ENCODE measurements at regions not wholly inside any gene's neighbourhood (a gene's known extent, or its start where the extent isn't known, plus 50 kb on each side); places are given as distances from the start of the nearest gene placed in this dataset.
"Not testable (repeated sequence)": the region's sequence is repeated elsewhere in the genome, so short reads cannot be mapped to it uniquely, and the experiment has no call there.

DNA sequence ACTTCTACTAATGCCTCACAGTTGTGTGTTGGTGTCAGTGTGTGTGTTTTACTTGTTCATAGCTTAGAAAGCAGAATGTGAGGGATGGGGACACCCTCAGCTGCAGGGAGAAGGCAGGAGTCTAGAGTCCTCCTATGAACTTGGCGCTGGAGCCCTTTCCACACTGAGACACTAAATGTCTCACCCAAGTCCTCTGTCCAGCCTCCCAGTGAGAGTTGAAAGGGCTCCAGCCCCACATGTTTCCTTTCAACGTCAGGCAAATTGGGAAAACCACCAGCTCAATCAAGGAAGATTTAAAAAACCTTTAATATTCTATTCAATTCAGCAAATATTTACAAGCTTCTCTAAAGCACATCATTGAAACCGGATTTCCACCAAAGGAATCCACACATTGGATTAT lies 167.6 kb upstream of the MSX2 start:
- no peak for DNase-seq (ENCODE audit: extremely low read depth, low read depth)
- TF ChIP-seq, protein P1, sequence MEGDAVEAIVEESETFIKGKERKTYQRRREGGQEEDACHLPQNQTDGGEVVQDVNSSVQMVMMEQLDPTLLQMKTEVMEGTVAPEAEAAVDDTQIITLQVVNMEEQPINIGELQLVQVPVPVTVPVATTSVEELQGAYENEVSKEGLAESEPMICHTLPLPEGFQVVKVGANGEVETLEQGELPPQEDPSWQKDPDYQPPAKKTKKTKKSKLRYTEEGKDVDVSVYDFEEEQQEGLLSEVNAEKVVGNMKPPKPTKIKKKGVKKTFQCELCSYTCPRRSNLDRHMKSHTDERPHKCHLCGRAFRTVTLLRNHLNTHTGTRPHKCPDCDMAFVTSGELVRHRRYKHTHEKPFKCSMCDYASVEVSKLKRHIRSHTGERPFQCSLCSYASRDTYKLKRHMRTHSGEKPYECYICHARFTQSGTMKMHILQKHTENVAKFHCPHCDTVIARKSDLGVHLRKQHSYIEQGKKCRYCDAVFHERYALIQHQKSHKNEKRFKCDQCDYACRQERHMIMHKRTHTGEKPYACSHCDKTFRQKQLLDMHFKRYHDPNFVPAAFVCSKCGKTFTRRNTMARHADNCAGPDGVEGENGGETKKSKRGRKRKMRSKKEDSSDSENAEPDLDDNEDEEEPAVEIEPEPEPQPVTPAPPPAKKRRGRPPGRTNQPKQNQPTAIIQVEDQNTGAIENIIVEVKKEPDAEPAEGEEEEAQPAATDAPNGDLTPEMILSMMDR (IDR thresholded peaks at IDR 0.05; ENCODE audit: low read depth, low read length): no peak

- no peak for DNase-seq (ENCODE audit: extremely low read depth, low read depth)
- TF ChIP-seq, protein P1 (IDR thresholded peaks at IDR 0.05; ENCODE audit: low read depth, low read length): no peak
Observed at GRCh38 chr5:174558190-174558589, 166.2 kb upstream of the MSX2 start.

- TF ChIP-seq, protein P1 (IDR thresholded peaks at IDR 0.05; ENCODE audit: low read depth, low read length): no peak
- no peak for DNase-seq (ENCODE audit: extremely low read depth, low read depth)
Observed at GRCh38 chr5:174559141-174559540, 165.2 kb upstream of the MSX2 start.

DNA sequence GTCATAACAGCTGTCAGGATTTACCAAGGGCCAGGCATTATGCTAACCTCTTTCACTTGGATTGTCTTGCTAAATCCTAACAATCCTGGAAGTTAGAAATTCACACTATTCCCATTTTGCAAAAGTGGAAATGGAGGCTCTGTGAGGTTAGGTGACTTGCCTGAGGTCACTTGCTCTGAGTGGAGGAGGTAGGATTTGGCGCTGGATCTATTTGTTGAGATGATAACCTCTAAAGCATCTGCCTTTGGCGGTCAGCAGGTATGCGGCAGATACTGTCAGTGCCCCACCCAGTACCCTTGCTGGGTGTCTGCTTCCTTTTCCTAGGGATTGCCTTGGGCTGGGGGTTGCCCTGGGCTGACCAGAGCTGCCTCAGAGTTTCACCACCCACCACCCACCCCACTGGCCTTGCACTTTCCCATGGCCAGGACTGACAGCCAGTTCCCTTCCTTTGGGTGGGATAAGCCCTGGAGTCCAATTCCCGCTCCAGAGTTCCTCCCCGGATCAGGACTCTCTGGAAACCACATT lies 164.8 kb upstream of the MSX2 start:
- TF ChIP-seq, protein P1 (IDR thresholded peaks at IDR 0.05; ENCODE audit: low read depth, low read length): no peak
- no peak for DNase-seq (ENCODE audit: extremely low read depth, low read depth)

DNA sequence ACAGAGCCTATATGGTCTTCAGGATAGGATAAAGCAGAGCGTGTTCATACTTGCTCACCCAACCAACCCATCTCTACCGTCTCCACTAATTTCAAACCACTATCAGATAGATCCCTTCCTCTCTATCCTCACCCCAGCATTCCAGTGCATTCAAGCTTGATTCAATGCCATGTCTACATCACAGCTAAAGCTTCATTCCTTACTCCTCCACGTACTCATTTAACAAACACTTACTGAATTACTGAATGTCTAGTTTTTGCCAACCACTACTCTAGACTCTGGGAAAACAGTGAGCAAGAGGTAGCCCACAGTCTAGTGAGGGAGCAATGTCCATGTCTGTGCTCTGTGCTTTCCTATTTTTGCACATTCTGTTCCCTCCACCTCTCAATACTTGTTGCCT lies 163.5 kb upstream of the MSX2 start:
- DNase-seq (ENCODE audit: extremely low read depth, low read depth): no peak
- TF ChIP-seq, protein P1 (IDR thresholded peaks at IDR 0.05; ENCODE audit: low read depth, low read length): no peak

GRCh38 chr5:174563040-174563439 lies 161.3 kb upstream of the MSX2 start:
- DNase-seq (ENCODE audit: extremely low read depth, low read depth): not testable (repeated sequence)

DNA sequence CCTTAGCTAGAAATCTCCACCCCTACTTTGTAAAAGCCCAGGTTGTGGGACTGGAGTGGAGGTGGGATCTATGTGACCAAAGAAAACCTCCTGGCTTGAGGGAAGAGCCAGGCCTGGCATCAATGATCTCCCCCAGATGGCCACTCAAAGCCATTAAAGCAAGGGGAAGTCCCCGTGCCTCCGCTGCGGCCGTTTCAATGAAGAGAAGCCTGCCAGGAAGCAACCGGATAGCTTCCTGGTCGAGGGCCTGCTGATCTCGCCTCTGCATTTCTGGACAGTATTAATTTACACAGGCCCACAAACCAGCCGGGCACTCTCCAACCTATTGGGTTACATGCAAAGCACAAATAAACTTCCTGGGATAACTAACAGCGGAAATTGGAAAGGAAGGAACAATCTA lies 160.5 kb upstream of the MSX2 start:
- TF ChIP-seq, protein P1 (IDR thresholded peaks at IDR 0.05; ENCODE audit: low read depth, low read length): no peak
- DNase-seq (ENCODE audit: extremely low read depth, low read depth): no peak

DNA sequence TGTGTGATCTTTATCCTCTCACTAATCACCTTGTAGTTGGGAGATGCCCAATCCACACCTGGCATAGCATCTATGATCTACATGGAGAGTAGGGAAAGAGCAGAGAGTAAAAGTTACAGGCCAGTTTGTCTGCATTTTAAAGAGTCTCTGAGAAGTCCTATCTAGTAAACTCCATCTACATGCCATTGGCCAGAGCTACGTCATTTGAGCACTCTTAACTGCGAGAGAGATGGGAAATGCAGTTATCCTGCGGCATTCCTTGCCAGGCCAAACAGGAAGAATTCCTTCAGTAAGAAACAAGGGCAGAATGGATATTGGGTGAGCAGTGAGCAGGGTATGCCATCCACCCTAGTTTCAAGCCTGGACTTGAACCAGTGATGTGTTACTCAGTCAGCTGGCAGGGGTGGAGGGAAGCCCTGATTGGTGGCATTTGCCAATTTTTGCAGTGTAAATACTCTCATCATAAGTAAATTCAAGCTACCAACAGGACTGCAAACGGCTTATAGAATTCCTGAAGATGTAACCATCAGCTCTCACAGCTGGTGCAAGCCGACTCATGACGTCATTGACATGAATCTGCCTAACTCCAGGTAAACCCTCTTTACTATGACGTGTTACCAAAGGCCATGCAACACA lies 156.8 kb upstream of the MSX2 start:
- TF ChIP-seq, protein P1 (IDR thresholded peaks at IDR 0.05; ENCODE audit: low read depth, low read length): no peak

More for the DNA sequence above, 156.8 kb upstream of the MSX2 start:
- DNase-seq (ENCODE audit: extremely low read depth, low read depth): no peak

Data from AG09319 (cell line).